HepG2 (cell line): ENCODE measurements at regions not wholly inside any gene's neighbourhood (a gene's known extent, or its start where the extent isn't known, plus 50 kb on each side); places are given as distances from the start of the nearest gene placed in this dataset.

Experiments
- ATAC-seq: fragments of 200-7000 bp; cut with Tn5 transposase; 3 replicates; pipeline ENCODE4 v1.9.1; 2020; ENCODE audit warnings: mild to moderate bottlenecking, moderate library complexity
- BruUV-seq: library from RNA; stranded (reverse); fragments of 400-500 nt; replicated peaks from 2 replicates; lab custom pipeline; 2021; lab: Mats Ljungman, UMichigan
- CTCF ChIA-PET: fragments of 300-600 bp; formaldehyde crosslinking; extraction: SDS; loops from one replicate; lab custom pipeline; 2021; ENCODE audit warnings: low total read pairs, inconsistent platforms, low intra/inter-chr PET ratio; lab: Yijun Ruan, JAX
- POLR2A ChIA-PET: fragments of 350-600 bp; sonication (Branson Sonifier 250); formaldehyde crosslinking; loops from one replicate; lab custom pipeline; 2020; ENCODE audit warnings: antibody characterized with exemption, inconsistent platforms; lab: Yijun Ruan, JAX
- DNase-seq: peaks from one replicate; pipeline ENCODE4 v3.0.0-alpha.2; 2015; ENCODE audit warnings: low spot score
- FAIRE-seq: peaks from 3 replicates; lab custom pipeline; 2011; peaks lifted over from hg19 to GRCh38; lab: Jason Lieb, UNC
- H2AFZ ChIP-seq: one replicate; pipeline ENCODE4 v1.6.1; 2011; ENCODE audit warnings: low read length, inconsistent platforms
- H3K27ac ChIP-seq: fragments of 300-600 bp; 3 replicates; pipeline ENCODE4 v1.8.0; 2011; ENCODE audit warnings: mixed run types, mild to moderate bottlenecking, mixed read lengths, low read length, inconsistent platforms; ENCODE audit not compliant: insufficient read depth; ENCODE audit errors: extremely low read length
- H3K27me3 ChIP-seq, 2 experiments: fragments of 200-600 bp in 1 of 2; 2 replicates in 1 of 2; 3 replicates in 1 of 2; pipeline versions ENCODE4 v1.6.0 to v1.8.0; 2011; ENCODE audit warnings: low read length in 2 of 2, mild to moderate bottlenecking in 2 of 2, moderate library complexity in 2 of 2, inconsistent platforms in 1 of 2; ENCODE audit not compliant: insufficient read depth in 2 of 2, control insufficient read depth in 1 of 2
- H3K36me3 ChIP-seq, 2 experiments: fragments of 200-600 bp in 1 of 2; replicated peaks in 1 of 2; 2 replicates in 1 of 2; 3 replicates in 1 of 2; pipeline versions ENCODE4 v1.5.1 to v1.8.0; 2011; ENCODE audit warnings: low read length in 2 of 2, inconsistent platforms in 1 of 2; ENCODE audit not compliant: insufficient read depth in 2 of 2, control insufficient read depth in 1 of 2
- H3K4me1 ChIP-seq: 2 replicates; pipeline ENCODE4 v1.5.1; 2012; ENCODE audit warnings: low read length, inconsistent platforms; ENCODE audit not compliant: insufficient read depth
- H3K4me2 ChIP-seq: 2 replicates; pipeline ENCODE4 v1.6.0; 2011; ENCODE audit warnings: low read depth, low read length, inconsistent platforms
- H3K4me3 ChIP-seq, 3 experiments: fragments of 200-600 bp in 1 of 3; sonication (generic), shearing (Covaris generic) in 1 of 3; replicated peaks in 1 of 3; 2 replicates each; pipeline ENCODE4 v1.5.1; 2011 to 2016; ENCODE audit warnings: low read length in 3 of 3, inconsistent platforms in 2 of 3, low read depth in 2 of 3, mild to moderate bottlenecking in 2 of 3, control low read depth in 1 of 3, mixed read lengths in 1 of 3; ENCODE audit not compliant: insufficient read depth in 1 of 3
- H3K79me2 ChIP-seq: one replicate; pipeline ENCODE4 v1.6.1; 2011; ENCODE audit warnings: low read length, inconsistent platforms; ENCODE audit not compliant: insufficient read depth
- H3K9ac ChIP-seq: 2 replicates; pipeline ENCODE4 v1.6.0; 2011; ENCODE audit warnings: mild to moderate bottlenecking, low read depth, low read length, inconsistent platforms; ENCODE audit not compliant: insufficient read depth
- H3K9me3 ChIP-seq: 2 replicates; pipeline ENCODE4 v1.5.1; 2012; ENCODE audit warnings: mild to moderate bottlenecking, low read length
- H4K20me1 ChIP-seq: 2 replicates; pipeline ENCODE4 v1.6.0; 2011; ENCODE audit warnings: inconsistent platforms, mild to moderate bottlenecking, low read length, moderate library complexity; ENCODE audit not compliant: insufficient read depth
- AGO2 ChIP-seq: fragments of 200-400 bp; formaldehyde crosslinking; optimal IDR thresholded peaks from 2 replicates; pipeline ENCODE3; 2017; ENCODE audit warnings: mild to moderate bottlenecking, low read depth, low read length, moderate library complexity
- CBX5 ChIP-seq: sonication (generic); formaldehyde crosslinking; IDR thresholded peaks from 2 replicates; pipeline ENCODE4 v1.4.0; 2020; ENCODE audit warnings: missing genetic modification reagents, borderline replicate concordance
- KAT8 ChIP-seq: IDR thresholded peaks from 2 replicates; pipeline ENCODE4 v1.6.1; 2016; ENCODE audit warnings: missing genetic modification reagents, missing compliant biosample characterization
- KDM4B ChIP-seq: sonication (generic); formaldehyde crosslinking; IDR thresholded peaks from 2 replicates; pipeline ENCODE4 v1.4.0; 2020; ENCODE audit warnings: missing genetic modification reagents
- MYC ChIP-seq: sonication (generic); formaldehyde crosslinking; IDR thresholded peaks from 2 replicates; pipeline ENCODE4 v1.9.0; 2021; ENCODE audit warnings: missing genetic modification reagents, borderline replicate concordance
- NR2F2 ChIP-seq: IDR thresholded peaks from 2 replicates; pipeline ENCODE4 v1.6.1; 2012; ENCODE audit warnings: low read depth, inconsistent platforms, borderline replicate concordance
- SAP130 ChIP-seq: IDR thresholded peaks from 2 replicates; pipeline ENCODE4 v1.6.1; 2016; ENCODE audit warnings: low read depth
- TCF7L2 ChIP-seq: IDR thresholded peaks from 2 replicates; pipeline ENCODE4 v1.6.1; 2011; ENCODE audit warnings: mild to moderate bottlenecking, low read depth, low read length, moderate library complexity
- TEF ChIP-seq: sonication (generic); formaldehyde crosslinking; IDR thresholded peaks from 2 replicates; pipeline ENCODE4 v1.5.0; 2020; ENCODE audit warnings: missing genetic modification reagents
- ZFY ChIP-seq: sonication (generic); formaldehyde crosslinking; IDR thresholded peaks from 2 replicates; pipeline ENCODE4 v1.4.0; 2020; ENCODE audit warnings: missing genetic modification reagents
- ZNF251 ChIP-seq: sonication (generic); formaldehyde crosslinking; IDR thresholded peaks from 2 replicates; pipeline ENCODE4 v1.9.0; 2021; ENCODE audit warnings: mild to moderate bottlenecking, missing genetic modification reagents
- ZNF367 ChIP-seq: sonication (generic); formaldehyde crosslinking; IDR thresholded peaks from 2 replicates; pipeline ENCODE4 v1.4.0; 2020; ENCODE audit warnings: missing genetic modification reagents, borderline replicate concordance
- ZNF510 ChIP-seq: sonication (generic); formaldehyde crosslinking; IDR thresholded peaks from 2 replicates; pipeline ENCODE4 v1.4.0; 2020; ENCODE audit warnings: low read depth, mild to moderate bottlenecking, missing genetic modification reagents
- ZNF790 ChIP-seq: sonication (generic); formaldehyde crosslinking; IDR thresholded peaks from 2 replicates; pipeline ENCODE4 v1.8.0; 2022; ENCODE audit warnings: missing genetic modification reagents, mild to moderate bottlenecking, borderline replicate concordance
- WGBS: methylation state at CpG from one replicate; pipeline ENCODE4 v1.1.6; 2017; ENCODE audit warnings: low lambda C conversion rate; 5-methylcytosine and 5-hydroxymethylcytosine counted together
- in situ Hi-C: cut with HindIII; loops from 2 replicates; pipeline ENCODE4 v1.10.0; 2017; ENCODE audit warnings: low pct_unique_long_range_greater_than_20kb; ENCODE audit not compliant: extremely low pct_ligation_motif_present
- intact Hi-C: fragments of 100-400 bp; cut with micrococcal nuclease; formaldehyde crosslinking; loops from one replicate; pipeline ENCODE4 v1.10.0; 2022; ENCODE audit not compliant: unreplicated experiment

GRCh38 chrX:148443216-148443615, 57.2 kb upstream of the AFF2 start:
- CTCF ChIA-PET = no interaction called here
- in situ Hi-C loops (no loop called here), intact Hi-C loops (no loop called here)
- BruUV-seq = no TSS peak
- no peaks in the 10 kb centered on the region for H3K9me3 ChIP-seq
- no peak overlapping the region for H3K9ac ChIP-seq
- H3K4me3 ChIP-seq = no peak overlapping the region
- H3K79me2 ChIP-seq = no peaks in the 10 kb centered on the region
- no peak overlapping the region for H2AFZ ChIP-seq
- no peak overlapping the region for H3K27ac ChIP-seq
- no peaks in the 10 kb centered on the region for H4K20me1 ChIP-seq
- no peak overlapping the region for H3K4me2 ChIP-seq
- no peak for TF ChIP-seq KDM4B (CRISPR knock-in tag)
- no peak for TF ChIP-seq MYC
- no peak for TF ChIP-seq NR2F2
- no peak for TF ChIP-seq ZFY (CRISPR knock-in tag)
- no peak for TF ChIP-seq TEF (CRISPR knock-in tag)
- no peak for TF ChIP-seq ZNF510 (CRISPR knock-in tag)
- TF ChIP-seq ZNF790 = no peak
- TF ChIP-seq AGO2 = no peak
- TF ChIP-seq ZNF367 (CRISPR knock-in tag) = no peak
- no peak for TF ChIP-seq TCF7L2
- TF ChIP-seq SAP130 (CRISPR knock-in tag) = no peak
- no peak for TF ChIP-seq CBX5 (CRISPR knock-in tag)
- TF ChIP-seq ZNF251 (CRISPR knock-in tag) = no peak
- no peak for TF ChIP-seq KAT8 (CRISPR knock-in tag)
- DNase-seq (no peak), FAIRE-seq (no peak), ATAC-seq (no peak)
- H3K4me1 ChIP-seq = no peaks in the 10 kb centered on the region
- H3K36me3 ChIP-seq = no peaks in the 10 kb centered on the region
- WGBS = no CpG with 5 or more reads among the region's 3 CpGs
- H3K27me3 ChIP-seq = no peaks in the 10 kb centered on the region
- POLR2A ChIA-PET = no interaction called here
